GOT3 (cell line): ENCODE measurements at regions not wholly inside any gene's neighbourhood (a gene's known extent, or its start where the extent isn't known, plus 50 kb on each side); places are given as distances from the start of the nearest gene placed in this dataset.

Experiments
- DNase-seq: peaks from one replicate; lab custom pipeline; 2025; ENCODE audit warnings: mixed read lengths; lab: John Stamatoyannopoulos, UW

DNA sequence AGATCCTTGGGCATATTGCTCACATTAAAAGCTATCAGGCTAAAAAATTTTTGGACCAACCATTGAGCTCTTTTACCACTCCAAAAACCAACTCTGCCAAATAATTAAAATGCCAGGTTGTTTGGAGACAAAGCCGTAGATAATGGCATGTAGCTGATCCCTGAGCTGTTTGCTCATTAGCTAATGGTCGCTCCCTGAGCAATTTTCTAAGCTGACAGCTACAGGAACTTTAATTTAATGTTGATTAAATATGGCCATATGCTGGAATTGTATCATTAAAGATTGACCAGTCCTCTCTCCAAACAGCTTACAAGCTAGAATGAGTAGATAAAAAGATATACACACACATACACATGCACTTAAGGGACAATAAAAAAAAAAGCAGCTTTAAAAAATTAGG, 216.2 kb upstream of the ARHGAP20 start:
- no peak for DNase-seq

DNA sequence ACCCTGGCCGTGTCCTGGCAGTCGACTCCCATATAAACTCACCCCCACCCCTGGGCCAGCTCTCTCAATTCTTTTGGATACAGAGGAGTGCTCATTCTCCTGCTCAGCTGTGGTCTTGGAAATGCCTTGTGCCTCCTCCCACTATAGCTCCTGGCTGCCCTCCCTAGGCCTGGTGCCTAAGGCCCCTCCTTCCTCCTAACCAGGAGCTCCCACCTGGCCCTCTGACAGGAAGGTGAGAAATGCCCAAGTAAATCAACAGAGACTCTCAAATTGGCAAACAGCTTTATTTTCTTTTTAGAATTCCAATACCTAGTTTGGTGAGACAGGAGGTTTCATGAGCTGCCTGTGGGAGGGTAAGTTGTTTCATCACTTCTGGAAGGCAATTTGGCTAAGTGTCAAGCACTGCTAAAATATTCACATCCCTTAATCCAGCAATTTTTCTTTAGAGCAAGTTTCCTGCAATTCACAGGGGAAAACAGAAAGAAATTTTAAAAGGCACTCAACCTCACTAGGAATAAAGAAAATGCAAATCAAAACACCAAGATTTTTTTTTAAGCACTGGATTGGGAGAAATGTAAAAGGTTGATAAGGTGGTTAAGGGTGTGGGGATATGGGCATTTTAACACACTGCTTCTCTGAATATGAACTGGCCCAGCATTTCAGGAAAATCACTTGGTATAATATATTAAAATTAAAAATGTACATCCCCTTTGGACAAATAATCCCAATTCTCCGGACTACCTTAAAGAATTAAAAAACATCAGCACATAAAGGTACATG, 209.7 kb upstream of the ARHGAP20 start:
- DNase-seq = no peak

DNA sequence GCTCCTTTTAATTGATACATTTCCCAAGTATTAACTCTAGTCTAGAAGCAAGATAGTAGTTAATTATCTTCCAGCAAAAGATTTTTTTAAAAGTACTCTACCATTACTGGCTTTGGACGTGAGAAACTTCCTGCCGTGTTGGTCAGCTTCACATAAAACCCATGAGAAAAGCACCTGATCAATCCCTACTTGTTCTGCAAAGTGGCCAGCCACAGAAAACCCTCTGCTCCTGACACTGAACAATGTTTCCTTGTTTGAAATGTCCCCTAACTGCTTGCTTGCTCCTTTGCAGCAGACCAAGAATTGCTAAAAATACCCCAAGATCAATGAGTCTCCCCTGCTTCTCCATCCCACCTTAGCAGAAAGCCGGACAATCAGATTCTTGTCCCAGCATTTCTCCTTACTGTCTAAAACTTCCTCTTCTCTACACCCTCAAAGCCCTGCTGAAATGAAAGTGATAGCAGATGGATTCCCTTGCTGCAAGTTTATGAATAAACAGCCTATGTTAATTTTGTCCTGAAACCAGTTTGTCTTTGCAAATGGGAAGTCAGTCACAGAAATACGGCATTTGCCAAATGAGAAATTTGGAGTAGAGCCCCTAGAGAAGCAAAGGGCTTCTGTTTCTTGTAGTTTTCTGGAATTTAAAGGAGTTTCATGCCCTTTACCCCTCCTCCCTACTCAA, 207.1 kb upstream of the ARHGAP20 start:
- no peak for DNase-seq

DNA sequence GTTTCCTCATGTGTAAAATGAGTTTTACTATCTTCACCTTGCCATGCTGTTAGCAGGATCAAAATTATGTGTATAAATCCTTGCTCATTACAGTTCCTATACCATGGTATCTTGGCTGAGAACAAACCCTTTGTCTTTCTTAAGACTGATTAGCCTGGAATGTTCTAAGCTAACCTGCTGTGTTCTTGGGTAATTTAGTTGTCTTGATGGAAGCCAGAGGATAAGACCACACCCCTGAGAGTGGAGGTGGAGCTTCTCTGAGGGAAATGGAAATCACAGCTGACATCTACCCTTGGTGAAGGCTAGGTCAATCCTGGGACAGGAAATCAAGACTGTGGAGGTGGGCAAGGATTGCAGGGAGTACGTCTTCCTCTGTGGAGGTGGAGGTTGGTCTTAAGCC, 206.1 kb upstream of the ARHGAP20 start:
- DNase-seq = no peak

- DNase-seq = no peak
Observed at GRCh38 chr11:110912437-110912836, 200.2 kb upstream of the ARHGAP20 start.

GRCh38 chr11:110910384-110910783, 198.1 kb upstream of the ARHGAP20 start:
- DNase-seq = no peak

- DNase-seq = no peak
Observed at GRCh38 chr11:110909336-110909735, 197.1 kb upstream of the ARHGAP20 start.

DNA sequence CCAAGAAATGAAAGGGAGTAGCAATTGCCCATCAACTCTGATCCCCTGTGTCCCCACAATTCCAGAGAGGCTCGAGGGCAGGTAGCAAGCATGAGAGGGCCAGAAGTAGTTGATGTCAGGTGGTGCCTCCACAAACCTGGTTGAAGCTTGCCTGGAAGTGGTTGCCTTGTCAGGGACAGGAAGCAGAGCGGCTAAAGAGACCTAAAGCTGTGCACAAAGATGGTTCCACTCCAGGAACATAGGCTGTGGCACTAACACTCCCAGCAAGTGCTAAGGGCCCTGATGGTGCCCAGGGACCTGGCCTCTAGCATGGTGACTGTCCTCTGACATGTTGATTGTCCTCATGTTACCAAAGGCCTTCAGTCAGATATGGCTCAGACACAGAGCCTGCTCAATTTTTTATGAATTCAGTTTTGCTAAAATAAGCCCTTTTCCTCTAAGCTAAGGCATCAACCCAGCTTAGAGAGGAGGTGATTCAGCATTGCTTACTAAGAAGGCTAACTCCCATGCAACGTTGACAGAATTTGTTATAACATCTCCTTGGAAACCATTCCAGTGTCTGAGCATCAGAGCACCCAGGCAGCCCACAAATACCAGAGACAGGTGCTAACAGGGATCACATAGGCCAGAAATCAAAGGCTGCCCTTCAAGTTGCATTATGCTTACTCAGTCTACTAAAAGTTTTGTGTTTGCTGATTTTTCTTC, 196.3 kb upstream of the ARHGAP20 start:
- DNase-seq = no peak

GRCh38 chr11:110907629-110908028, 195.4 kb upstream of the ARHGAP20 start:
- DNase-seq = no peak

DNA sequence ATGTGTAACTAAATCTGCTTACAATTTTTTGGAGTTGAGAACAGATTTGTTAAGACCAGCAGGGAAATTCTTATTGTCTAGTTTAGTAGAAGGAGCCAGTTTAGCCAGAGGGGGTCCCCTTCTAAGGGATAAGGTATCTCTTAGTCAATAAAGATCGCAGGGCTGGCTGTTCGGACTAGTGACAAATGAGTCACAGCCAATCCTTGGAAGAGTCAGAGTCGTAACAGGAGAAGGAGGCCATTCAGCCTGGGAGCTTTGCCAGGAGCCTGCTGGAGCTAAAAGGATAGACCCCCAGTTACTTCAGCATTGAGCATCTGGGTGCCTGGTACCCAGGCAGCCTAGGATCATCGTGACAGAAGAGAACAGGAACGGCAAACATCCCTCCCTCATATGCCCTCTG, 191.6 kb upstream of the ARHGAP20 start:
- no peak for DNase-seq

DNA sequence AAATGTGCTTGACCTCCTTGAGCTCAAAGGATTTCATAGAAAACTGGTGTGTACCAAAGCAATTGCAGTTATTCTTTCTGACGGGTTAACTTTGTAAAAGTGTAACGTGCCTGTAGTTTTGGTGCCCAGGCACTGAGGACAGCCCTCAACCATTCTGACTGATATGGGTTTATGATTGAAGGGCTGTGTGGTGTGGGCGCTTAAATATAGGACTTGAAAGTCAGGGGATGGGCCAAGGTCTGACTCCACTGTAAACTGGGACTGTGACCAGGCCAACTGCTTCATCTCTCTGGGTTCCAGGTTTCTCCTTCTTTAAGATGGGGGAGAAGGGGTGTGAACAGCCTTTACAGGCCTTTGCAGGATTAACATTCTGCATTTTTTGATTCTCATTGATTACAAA, 191.1 kb upstream of the ARHGAP20 start:
- DNase-seq = no peak

- DNase-seq = no peak
Observed at GRCh38 chr11:110901441-110901840, 189.2 kb upstream of the ARHGAP20 start.

GRCh38 chr11:110900426-110900825, 188.2 kb upstream of the ARHGAP20 start:
- no peak for DNase-seq

- DNase-seq = no peak
Observed at GRCh38 chr11:110897035-110897434, 184.8 kb upstream of the ARHGAP20 start.

DNA sequence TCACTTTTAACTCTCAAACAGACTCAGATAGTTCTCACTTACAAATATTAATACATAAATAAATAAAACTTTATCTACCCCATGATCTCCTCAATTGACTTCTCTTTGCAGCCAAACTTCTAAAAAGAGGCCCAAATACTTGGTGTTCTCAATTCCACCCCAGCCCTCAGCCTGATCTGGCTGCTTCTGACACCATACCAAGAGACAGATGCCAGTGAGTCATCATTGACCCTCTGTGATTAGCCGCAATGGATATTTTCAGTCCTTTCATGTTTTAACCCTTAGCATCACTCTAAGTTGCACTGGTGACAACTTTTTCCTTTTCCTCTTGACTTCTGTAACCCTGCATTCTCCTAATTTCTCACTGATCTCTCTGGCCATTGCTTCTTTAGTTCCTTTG, 184.1 kb upstream of the ARHGAP20 start:
- no peak for DNase-seq

GRCh38 chr11:110894224-110894623, 182.0 kb upstream of the ARHGAP20 start:
- no peak for DNase-seq

DNA sequence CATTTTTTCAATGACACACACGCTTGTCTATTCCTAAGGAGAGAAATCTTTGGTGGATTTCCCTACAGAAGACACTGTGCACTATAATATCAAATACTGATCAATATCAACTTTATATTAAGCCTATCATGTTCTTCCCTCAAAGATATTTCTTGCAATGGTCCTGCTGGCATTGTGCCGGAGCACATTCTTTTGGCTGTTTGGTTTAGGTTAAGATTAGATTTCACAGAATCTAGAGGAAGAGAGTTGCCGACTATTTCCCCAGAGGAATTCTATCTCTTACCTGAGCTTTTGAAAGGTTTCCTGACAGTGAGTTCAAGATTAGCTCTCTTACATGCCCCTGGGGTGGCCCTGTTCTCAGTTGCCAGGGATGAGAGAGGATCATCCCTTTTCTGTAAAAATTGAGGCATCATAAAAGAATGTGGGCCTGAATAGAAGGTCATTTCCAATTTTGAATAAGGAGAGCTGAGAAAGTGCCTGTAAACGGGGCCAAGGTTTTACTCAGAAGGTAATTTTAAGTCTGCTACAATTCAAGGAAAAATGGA, 180.6 kb upstream of the ARHGAP20 start:
- DNase-seq = no peak

- DNase-seq = no peak
Observed at GRCh38 chr11:110891411-110891810, 179.2 kb upstream of the ARHGAP20 start.

DNA sequence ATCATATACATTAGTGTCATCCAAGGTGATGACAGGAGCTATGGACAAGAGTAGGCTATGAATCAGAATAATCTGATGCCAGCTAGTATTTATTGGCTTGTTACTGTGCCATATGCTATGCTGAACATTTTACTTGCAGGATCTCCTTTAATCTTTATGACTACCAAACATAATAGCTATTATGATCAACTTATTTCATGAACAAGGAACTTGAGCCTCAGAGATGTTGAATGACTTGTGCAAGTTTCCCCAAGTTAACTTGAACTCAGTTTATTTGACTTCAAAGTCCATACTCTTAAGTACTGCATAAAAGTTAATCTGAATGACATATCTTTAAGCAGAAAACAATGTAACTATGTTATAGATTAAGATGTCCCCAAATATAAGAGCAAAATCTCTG, 178.8 kb upstream of the ARHGAP20 start:
- no peak for DNase-seq

GRCh38 chr11:110886288-110886970, 174.2 kb upstream of the ARHGAP20 start:
- no peak for DNase-seq

- no peak for DNase-seq
Observed at GRCh38 chr11:110883256-110883655, 171.0 kb upstream of the ARHGAP20 start.

DNA sequence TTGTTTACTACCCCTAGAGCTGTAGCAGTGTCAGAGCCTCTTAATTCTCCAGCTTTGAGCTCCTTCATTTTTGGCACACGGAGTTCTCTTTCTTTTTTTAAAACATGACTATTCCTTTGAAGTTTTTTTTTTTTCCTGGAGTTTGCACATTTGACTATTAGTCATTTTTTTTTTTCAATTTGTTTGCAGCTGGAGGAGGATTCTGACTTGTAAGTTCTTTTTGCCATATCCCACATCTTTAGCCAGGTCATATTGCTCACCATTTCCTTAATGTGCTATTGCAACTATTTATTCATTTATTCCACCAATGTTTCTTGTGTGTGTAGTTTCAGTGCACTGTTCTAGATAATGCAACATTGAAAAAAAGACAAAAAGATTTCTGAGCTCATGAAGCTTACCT, 166.3 kb upstream of the ARHGAP20 start:
- no peak for DNase-seq
